NCI-H446 (cell line): ENCODE measurements at regions not wholly inside any gene's neighbourhood (a gene's known extent, or its start where the extent isn't known, plus 50 kb on each side); places are given as distances from the start of the nearest gene placed in this dataset.

Experiments used
- DNase-seq, 2 experiments: peaks; one replicate each; lab custom pipeline; 2025; lab: John Stamatoyannopoulos, UW

DNA sequence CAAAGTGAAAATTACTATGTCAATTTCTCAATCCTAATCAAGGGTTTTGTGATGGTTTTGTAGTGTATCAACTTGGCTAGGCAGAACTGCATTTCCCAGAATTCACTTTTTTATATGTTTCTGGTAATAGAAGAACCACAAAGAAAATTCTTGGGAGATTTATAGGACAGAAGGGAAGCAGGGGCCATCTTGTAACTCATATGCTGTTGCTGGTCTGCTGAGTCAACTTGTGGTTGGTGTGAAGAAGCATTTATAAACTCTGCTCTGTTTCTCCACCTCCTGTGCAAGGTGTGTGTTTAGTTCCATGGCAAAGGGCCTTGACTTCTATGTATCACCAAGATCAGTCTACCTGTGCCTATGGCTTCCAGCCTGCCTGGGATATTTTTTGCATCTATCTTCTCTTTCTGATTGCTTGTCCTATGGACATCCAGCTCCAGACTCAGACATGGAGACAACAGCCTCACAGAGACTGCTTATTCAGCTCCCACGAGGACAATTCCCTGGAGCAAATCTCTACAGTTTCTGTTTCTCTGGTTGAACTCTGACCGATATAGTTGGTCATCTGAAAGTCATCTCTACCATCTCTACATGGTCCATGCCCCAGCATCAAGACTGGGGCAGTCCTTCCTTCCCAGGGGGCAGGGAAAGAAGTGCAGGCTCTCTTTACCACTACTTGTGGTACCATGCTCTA lies 364.3 kb upstream of the DDHD1 start:
- no peak for DNase-seq

DNA sequence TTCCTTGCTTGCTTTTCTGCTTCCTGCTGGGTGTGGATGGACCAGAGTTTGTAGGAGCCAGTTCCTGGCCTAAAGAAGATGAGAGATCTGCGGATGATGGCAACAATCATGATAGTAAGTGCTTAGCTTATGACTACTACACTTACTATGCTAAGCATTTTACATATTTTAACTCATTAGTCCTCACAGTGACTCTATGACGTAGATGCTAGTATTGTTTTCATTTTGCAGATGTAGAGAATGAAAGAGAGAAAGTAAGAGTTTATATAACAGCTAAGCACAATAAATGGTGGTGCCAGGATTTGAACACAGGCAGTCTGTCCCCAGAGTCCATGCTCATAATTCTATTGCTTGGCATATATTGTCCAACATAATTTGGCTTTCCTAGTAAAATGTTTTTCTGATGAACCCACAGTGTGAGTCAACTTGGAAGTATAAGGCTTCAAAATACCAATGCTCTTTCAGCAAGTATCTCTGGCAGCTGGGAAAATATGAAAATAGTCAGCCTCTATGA lies 363.2 kb upstream of the DDHD1 start:
- no peak for DNase-seq

DNA sequence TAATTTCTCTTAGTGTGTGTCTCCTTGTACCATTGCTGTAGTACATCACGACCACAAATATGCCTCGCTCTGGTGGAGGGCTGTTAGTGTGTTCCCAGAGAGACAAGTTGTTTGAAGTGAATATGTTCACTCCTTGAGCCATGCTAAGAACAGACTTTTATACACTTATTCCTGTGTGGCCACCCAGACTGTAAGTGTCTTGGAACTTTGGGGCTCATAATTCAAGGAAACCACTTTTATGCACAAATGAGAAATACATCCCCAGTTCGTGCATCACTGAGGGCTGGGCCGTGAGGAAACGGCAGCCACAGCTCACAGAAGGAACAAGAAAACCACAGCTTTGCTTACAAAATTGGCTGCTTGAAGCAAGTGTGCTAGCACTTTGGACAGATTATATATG lies 362.2 kb upstream of the DDHD1 start:
- DNase-seq = no peak

DNA sequence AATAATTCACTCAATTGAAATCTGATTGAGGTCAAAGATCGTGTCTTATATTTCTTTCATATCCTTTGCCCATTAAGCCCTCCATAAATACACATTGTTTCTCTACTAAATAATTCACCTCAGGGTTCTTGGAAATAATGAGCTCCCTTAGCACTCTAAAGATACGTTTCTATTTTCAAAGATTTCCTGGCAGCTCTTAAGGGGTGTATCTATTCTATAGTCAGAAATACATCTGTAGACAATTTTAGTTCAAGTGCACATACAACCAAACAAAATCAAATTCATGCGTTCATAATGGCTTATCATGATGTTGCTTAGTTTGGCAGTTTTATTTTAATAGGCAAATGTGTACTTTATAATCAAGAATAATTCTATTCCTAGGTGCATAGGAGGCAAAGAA lies 361.1 kb upstream of the DDHD1 start:
- no peak for DNase-seq

DNA sequence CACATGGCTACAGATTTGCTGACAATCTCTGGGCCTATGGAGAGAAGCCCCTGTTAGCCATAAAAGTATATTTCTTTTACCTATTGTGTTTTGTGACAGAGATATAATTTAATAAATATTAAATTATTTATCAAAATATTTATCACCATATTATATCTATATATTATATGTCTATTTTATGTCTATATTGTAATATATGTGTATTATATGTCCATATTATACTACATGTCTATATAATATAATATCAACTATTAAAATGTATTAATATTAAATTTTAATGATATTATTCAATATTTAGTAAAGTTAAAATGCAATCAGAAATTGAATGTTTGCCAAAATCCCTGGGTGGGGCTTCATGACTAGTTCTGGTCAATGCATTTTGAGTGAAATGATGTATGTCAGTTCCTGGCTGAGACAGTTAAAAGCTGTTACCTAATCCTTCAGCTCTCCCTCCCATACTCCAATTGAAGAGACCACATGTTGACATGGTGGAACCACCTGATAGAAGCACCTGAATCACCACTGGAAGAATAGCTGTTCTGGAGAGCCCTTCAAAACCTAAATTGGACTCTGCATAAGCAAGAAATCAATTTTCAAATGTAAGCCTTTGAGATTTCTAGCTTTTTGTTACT lies 357.3 kb upstream of the DDHD1 start:
- peak in 1 of 2 experiments; percentile 5 for DNase-seq

DNA sequence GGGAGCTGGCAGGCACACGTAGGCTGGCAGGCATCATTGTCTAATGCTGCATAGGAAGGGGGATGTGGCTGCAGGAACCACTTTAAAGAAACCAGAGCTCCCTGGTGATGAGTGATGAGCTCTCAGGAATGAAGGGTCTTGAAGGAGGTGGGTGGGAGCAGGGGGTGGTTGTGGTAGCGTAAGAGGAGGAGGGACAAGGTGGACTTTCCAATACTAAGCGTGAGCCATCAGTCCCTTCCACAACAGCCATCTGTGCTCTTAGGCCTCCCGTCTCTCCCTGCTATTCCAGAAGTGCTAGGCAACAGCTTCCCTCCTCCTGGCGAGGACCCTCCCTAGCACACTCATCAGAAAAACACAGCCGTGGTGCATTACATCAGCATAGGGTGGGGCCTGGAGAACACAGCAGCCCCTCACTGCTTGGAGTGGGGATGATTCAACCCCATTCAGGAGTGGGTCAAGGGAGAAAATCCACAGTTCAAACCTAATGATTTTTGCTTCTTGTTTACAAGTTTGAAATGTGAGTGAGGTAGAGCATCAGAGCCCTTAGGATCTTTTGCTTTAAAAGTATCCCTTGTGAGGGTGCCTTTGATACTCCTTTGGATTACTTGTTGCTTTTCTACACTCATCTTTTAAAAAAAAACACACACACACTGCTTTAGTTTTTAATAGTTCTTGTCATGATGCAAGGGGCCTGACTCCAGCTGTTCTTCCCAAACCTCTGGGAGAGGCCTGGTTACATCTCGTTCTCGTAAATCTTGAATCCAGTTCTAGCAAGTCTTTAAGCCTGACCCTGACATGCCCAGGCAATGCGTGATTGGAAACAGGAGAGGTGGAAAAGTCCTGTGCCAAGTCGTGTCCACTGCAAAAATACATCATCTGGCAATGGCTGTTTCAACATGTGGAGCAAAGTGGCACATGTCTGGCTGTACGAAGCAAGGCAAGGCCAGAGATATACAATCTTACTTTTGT lies 356.4 kb upstream of the DDHD1 start:
- DNase-seq = peak; percentile 63 to 67

DNA sequence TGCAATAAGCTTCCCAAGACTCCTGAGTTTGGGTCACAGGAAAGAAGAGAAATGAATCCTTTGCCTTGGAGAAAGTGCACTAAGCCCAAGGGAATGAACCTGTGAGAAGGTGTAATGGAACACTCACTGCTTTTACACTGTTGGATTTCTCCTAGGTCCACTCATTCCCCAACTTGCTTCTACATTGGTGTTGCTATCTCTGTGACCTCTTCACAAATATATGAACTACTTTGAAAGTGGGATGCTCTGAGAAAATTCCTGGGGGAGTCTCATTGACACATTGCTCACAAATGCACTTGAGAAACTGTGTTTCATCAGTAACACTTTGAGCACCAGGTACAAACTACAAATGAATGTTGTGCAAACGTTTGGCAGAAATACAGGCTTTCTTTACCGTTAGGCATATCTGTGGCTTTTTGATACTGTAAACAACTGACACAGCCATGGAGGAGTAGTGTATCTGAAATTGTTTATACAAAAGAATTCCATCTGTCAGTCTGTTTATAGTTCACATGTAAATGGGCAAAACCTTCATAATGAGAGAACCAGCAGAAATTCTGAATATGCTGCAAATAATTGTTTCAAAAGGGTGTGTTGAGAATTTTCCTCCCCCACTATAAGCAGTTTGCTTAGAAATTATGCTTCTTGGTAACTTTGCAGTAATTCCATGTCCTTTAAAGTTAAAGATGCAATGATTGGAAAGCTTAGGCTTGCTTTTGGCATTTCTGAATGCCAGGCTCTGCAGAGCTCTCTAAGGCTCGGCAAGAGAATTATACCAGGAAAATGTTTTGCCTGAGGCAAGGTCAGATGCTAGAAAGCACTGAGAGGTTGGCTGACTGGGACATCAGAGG lies 348.5 kb upstream of the DDHD1 start:
- DNase-seq = no peak

DNA sequence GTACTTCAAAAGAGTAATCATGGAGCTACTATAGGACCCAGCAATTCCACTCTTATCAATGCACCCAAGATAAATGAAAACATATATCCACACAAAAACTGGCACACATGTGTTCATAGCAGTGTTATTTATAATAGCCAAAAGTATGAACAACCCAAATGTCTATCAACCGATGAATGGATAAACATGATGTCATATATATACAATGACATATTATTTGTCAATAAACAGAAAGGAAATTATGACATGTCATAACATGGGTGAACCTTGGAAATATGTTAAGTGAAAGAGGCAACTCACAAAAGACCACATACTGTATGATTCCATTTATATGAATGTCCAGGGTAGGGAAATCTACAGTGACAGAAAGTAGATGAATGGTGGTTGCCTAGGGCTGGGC lies 347.1 kb upstream of the DDHD1 start:
- no peak for DNase-seq

DNA sequence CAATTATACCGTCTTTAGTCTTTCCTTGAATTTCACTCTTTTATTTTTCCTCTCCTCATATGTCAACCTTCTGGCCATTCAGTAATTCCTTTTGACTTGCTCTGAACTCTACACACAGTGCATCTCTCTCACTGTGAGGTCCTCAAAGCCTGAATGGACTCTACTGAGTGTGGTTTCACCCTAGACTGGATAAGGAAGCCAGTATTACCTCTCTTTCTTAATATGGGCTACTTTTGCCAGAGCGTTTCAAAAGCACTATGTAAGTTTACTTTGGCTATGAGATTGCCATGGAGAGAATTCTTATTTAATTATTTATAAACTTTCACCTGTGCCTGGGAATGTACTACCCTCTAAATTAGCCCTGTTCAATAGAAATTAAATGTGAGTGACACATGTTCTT lies 343.5 kb upstream of the DDHD1 start:
- no peak for DNase-seq

DNA sequence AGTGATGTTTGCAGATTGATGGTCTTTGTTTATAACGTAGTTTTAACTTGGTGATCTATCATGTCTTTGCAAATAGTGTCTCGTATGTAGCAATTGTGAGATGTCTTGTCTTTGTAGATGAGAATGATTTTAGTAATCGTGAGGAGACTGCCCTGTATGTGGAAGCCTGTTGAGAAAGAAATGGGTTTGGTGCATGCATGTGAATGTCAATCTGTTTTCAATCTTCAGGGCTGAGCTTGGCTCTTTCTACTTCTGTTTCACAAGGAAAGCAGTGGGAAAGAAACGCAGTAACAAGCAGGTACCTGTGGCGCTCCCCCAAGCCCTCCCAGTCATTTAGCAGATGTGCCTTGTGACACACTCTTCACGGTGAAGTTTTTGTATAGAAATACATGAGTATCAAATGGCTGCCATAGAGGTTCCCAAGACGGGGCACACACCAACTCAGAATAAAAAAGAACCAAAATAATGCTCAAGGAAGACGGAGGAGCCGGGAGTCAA lies 342.8 kb upstream of the DDHD1 start:
- no peak for DNase-seq

DNA sequence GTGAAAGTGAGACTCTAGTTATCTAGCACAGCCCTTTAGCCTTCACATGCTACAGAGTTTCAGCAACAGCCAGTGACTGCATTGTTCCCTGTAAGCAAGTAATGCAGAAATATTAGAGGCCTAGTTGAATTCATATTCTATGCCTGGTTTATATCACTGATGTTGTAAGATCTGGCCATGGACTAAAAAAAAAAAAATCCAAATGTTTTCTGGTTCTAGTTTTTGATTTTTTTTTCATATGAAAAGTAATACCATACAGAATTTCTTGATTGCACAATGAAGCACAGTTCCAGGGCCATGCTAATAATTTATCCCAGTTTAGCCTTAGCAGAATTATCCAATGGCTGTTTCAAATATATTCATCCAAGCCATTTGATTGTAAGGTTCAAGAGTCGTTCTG lies 341.5 kb upstream of the DDHD1 start:
- DNase-seq = no peak

DNA sequence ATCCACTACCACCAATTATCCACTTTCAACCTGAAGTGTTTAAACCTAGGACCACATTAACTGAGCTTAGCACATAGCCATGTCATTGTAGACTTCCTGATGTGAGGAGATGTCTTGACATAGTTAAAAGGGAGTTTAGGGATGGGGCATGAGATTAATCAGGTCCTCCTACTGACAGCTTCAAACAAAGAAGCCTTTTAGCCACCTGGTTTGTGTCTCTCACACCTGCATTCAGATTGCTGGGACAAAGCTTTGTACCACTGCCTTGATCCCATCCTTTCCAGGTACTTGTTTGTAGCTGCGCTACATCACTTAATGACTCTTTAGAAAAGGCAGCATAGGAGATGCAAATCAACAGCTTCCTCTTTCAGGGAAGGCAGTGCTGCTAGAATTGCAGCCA lies 340.7 kb upstream of the DDHD1 start:
- DNase-seq = no peak

DNA sequence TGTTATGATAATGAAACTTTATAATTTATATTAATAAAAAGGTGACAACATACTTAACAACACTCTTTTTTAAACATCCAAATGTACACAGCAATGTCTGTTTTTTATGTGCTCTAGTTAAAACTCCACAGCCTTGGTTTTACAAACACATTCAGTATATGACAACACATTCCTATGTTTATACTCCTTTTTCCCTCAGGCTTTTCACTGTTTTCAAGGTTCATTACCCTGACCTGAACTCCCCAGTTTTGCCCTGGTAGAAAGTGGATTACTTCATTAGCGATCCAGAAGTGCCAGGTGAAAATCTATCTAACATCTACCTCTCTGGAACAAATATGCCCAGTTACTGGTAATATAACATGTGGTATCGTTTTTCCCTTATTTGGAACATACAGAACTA lies 340.2 kb upstream of the DDHD1 start:
- no peak for DNase-seq

DNA sequence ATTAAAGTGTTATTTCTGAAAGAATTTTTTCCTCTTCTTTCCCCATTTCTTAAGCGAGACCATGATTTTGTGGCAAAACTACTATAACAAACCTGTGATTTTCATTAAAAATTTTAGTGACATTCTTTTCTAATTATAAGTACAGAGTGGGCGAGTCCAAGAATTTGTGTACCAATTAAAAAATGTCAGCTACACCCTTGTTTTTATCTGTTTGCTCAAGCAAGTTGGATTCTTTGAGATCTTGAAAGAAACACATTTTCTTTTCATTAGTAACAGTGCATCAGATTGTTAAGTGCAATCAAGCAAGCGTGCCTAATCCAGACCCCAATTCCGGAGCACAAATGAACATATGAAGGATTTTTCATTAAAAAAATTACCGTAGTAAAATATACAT lies 338.8 kb upstream of the DDHD1 start:
- DNase-seq = no peak

DNA sequence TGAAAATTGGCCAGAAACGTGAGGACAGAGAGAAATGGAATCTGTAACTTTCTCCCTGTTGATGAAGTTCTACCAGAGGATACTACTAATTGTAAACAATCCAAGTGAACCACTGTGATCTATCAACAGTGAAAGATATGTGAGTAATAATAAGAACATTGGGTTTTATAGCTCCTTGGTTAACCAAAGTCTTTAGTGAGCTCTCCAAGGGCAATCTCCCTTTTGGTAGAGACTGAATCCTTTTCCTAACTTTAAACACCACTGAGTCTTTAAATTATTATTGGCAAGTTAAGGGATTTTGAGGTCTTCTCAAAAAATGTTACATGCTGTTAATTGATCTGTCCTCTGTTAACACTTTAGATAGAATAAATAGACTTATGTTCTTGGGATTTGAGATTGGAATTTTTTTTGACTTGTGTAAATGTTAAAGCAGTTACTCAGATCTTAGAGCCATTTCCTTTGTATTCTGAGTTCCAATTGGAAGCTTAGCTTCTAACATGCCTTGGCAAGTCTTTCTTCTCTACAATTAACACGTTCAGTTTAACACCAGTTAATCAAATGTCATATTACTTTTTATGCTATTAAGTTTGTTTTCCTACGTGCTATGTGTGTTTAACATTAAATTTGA lies 338.2 kb upstream of the DDHD1 start:
- no peak for DNase-seq

DNA sequence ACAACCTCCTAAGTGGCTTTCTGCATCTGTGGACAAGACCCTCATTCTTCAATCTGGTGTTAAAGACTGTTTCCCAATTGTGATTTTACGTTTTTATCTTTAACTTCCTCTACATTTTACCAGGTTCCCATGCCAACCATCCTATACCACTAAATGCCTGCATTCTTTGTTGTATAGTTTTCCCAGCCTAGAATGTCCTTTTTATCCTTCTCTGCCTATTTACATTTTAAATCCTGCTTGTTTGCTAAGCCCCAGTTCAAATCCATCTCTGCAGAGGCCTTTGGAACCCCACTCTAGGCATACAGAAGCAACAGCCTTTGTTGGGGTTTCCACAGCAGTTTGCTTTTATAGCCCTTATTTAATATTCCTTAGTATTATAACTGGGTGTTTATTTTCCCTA lies 325.1 kb upstream of the DDHD1 start:
- no peak for DNase-seq

DNA sequence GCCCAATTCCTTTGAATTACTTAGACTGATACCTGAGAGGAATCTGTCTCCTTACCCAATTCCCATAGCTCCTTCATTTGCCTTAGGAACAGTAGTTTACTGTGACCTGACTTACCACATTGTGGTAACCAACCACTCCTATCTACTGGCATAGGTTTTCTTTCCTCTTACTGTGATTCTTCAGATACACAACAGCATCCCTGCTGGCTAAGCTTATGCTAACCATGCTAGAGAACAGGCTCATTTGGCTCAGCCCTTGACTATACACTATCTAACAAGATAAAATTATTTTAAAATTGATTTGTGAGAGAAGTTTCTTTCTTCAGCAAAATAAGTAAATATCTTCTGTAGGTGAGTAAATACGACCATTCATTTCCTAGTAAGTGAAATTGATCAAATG lies 320.4 kb upstream of the DDHD1 start:
- DNase-seq = peak in 1 of 2 experiments; percentile 16

DNA sequence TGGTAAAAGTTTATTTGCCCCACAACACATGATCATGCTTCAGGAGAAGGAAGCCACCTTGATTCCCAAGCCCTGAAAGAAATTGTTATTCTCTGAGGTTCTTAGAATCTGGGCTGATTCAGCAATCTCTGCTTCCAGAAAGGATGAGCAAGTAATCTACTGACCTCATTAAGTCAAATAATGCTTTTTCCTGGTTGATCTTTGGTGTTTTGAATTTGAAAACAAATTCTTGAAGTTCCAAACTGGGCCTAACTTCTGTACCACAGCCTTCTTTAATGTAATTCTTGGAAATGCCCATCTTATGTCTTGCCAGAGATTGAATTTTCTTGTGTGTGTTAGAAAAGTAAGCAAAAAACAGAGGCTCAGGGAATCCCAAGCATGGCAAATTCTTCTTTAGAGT lies 319.2 kb upstream of the DDHD1 start:
- no peak for DNase-seq

DNA sequence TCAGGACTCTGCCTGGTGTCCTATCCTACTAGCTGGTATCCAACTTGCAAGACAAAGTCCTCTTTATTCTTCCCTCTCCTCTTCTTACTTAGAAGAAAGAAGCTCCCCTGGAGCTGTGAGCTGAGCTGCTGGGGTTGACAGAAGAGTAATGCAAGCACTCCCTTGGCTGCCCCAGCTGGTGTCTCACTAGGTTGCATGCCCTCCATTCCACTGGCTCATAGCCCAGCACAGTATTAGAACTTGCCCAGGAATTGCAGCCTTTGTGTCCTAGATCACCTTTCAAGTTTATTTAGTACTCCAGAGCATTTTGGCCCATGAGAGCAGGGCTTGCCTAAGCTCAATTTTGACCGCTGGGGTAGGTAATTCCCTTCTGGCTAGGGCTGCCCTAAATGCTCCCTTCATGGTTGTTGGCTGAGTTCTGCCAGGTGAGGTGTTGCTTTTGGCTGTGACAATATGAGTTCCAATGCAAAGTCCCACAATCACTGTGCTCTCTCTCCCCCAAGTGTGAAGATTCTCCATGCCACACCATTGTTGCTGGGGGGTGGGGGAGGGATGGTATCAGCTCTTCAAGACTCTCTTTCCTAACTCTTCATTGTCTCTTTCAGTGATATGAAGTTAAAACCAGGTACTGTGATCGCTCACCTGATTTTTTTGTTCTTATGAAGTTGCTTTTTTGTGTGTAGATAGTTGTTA lies 317.4 kb upstream of the DDHD1 start:
- peak; percentile 29 to 85 for DNase-seq

DNA sequence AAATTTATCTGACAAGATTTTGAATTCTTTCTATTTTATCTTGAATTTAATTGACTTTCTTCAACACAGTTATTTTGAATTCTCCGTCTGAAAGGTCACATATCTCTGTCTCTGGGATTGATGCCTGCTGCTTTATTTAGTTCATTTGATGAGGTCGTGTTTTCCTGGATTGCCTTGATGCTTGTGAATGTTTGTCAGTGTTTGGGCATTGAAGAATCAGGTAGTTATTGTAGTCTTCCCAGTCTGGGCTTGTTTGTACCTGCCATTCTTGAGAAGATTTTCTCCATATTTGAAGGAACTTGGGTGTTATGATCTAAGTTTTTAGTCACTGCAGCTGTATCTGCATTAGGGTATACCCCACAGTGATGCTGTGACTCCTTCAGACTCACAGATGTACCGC lies 315.8 kb upstream of the DDHD1 start:
- no peak for DNase-seq
